ENCODE measurements at regions not wholly inside any gene's neighbourhood (a gene's known extent, or its start where the extent isn't known, plus 50 kb on each side); places are given as distances from the start of the nearest gene placed in this dataset.

DNA sequence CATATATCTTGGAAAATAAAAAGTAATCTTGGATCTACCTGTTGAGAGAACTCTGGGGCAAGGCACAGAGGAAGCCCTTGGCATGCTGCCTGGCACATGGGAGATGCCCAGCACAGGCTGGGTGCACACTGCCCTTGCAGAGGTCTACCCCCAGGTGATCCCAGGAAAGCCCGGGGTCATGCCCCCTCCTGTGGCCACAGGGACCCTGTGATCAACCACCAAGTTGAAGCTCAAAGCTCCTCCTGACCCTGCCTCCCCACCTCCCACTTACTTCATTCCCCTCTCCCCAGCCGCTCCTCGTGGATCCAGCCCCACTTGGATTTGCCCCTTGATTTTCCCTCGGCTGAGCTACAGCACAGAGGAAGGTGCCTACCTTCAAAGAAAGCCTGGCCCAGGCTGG lies 62.7 kb upstream of the LARS2 start:
- no peak for DNase-seq (ENCODE audit: low read depth, low spot score)
- no peak overlapping the region for H3K27ac ChIP-seq (ENCODE audit: insufficient read depth, low read depth, low read length)
- peaks cover 11% of the 10 kb centered on the region in 2 experiments for H3K27me3 ChIP-seq (ENCODE audit: control insufficient read depth in 2 of 2, insufficient read depth in 2 of 2, low read length in 2 of 2)
- H3K4me2 ChIP-seq (ENCODE audit: insufficient read depth, low read length), result no peak overlapping the region
- no peaks in the 10 kb centered on the region for H3K36me3 ChIP-seq (ENCODE audit: control insufficient read depth in 2 of 2, extremely low read depth in 1 of 2, insufficient read depth in 2 of 2, low read length in 2 of 2)
- no peaks in the 10 kb centered on the region for H4K20me1 ChIP-seq (replicated peaks; ENCODE audit: control insufficient read depth, extremely low read depth, insufficient read depth, low read length)
- no peak for FAIRE-seq
- BruUV-seq (replicated peaks), result no TSS peak
- H3K4me1 ChIP-seq (ENCODE audit: control insufficient read depth, extremely low read depth, insufficient read depth, low read length), result no peaks in the 10 kb centered on the region
- no peak overlapping the region for H3K4me3 ChIP-seq (replicated peaks in 1 of 3; ENCODE audit: insufficient read depth in 1 of 3, low read depth in 1 of 3, low read length in 3 of 3)
- CTCF ChIA-PET, result interaction anchor here (1.8 kb wide), 1 partner anchor 16 kb away, joined by 3 read pairs; no protein-coding TSS in a partner anchor
- H3K9me3 ChIP-seq (replicated peaks; ENCODE audit: control insufficient read depth, insufficient read depth, low read length), result no peaks in the 10 kb centered on the region
- no peaks in the 10 kb centered on the region for H3K79me2 ChIP-seq (ENCODE audit: control insufficient read depth, insufficient read depth, low read length)
- H3K9ac ChIP-seq (replicated peaks; ENCODE audit: extremely low read depth, insufficient read depth, low read length), result no peak overlapping the region
- TF ChIP-seq JUN (IDR thresholded peaks at IDR 0.05; ENCODE audit: borderline replicate concordance, insufficient read depth, insufficient read length, low read depth) (no peak), EZH2 (IDR thresholded peaks at IDR 0.05; ENCODE audit: borderline replicate concordance, low read depth, low read length, severe bottlenecking) (no peak), GATA2 (IDR thresholded peaks at IDR 0.05; ENCODE audit: insufficient read depth, insufficient read length, low read depth, low read length) (no peak), POLR2AphosphoS5 (IDR thresholded peaks at IDR 0.05; ENCODE audit: insufficient read depth, low read depth, low read length) (no peak), CTCF (IDR thresholded peaks at IDR 0.05; ENCODE audit: extremely low read depth in 1 of 2, insufficient read depth in 1 of 2, low read depth in 1 of 2, low read length in 2 of 2) (no peak), POLR2A (IDR thresholded peaks at IDR 0.05; ENCODE audit: low read depth, low read length) (no peak), FOS (IDR thresholded peaks at IDR 0.05; ENCODE audit: borderline replicate concordance, insufficient read depth, low read length) (no peak), MAX (IDR thresholded peaks at IDR 0.05; ENCODE audit: insufficient read depth, insufficient read length) (no peak), MYC (IDR thresholded peaks at IDR 0.05; ENCODE audit: low read depth, low read length) (no peak)
- intact Hi-C loops (cut with micrococcal nuclease) (no loop called here), dilution Hi-C loops (cut with MboI; ENCODE audit: extremely low pct_ligation_motif_present, low sequenced_read_pairs) (no loop called here)
- no peak overlapping the region for H2AFZ ChIP-seq (ENCODE audit: low read depth, low read length)
- H3K9me1 ChIP-seq (replicated peaks; ENCODE audit: control insufficient read depth, extremely low read depth, insufficient read depth, low read length), result no peaks in the 10 kb centered on the region
- POLR2A ChIA-PET, result no interaction called here
